H9 (cell line): ENCODE measurements at regions not wholly inside any gene's neighbourhood (a gene's known extent, or its start where the extent isn't known, plus 50 kb on each side); places are given as distances from the start of the nearest gene placed in this dataset.

Experiments
- DNase-seq: peaks from one replicate; pipeline ENCODE4 v3.0.0-alpha.2; 2017
- H2AFZ ChIP-seq: one replicate; pipeline ENCODE4 v1.6.1; 2013; ENCODE audit warnings: mild to moderate bottlenecking, low read length, control low read depth, moderate library complexity
- H2AK5ac ChIP-seq: 2 replicates; pipeline ENCODE4 v1.6.1; 2013; ENCODE audit warnings: low read length, control low read depth, mixed read lengths; ENCODE audit not compliant: insufficient read length
- H2BK120ac ChIP-seq: one replicate; pipeline ENCODE4 v1.6.1; 2013; ENCODE audit warnings: low read depth, mild to moderate bottlenecking, low read length, control low read depth, inconsistent platforms; ENCODE audit not compliant: poor library complexity, severe bottlenecking
- H2BK12ac ChIP-seq: 2 replicates; pipeline ENCODE4 v1.6.1; 2013; ENCODE audit warnings: low read length, control low read depth, mixed read lengths, low read depth; ENCODE audit not compliant: insufficient read length
- H2BK15ac ChIP-seq: 2 replicates; pipeline ENCODE4 v1.6.1; 2013; ENCODE audit warnings: low read depth, low read length, control low read depth
- H2BK20ac ChIP-seq: one replicate; pipeline ENCODE4 v1.6.1; 2013; ENCODE audit warnings: low read depth, mild to moderate bottlenecking, low read length, control low read depth, inconsistent platforms; ENCODE audit not compliant: poor library complexity, severe bottlenecking
- H2BK5ac ChIP-seq: 2 replicates; pipeline ENCODE4 v1.6.1; 2013; ENCODE audit warnings: low read length, control low read depth, mixed read lengths; ENCODE audit not compliant: insufficient read length
- H3K14ac ChIP-seq: 2 replicates; pipeline ENCODE4 v1.6.1; 2013; ENCODE audit warnings: low read length, control low read depth; ENCODE audit not compliant: insufficient read depth
- H3K18ac ChIP-seq: 2 replicates; pipeline ENCODE4 v1.6.1; 2013; ENCODE audit warnings: low read depth, mild to moderate bottlenecking, mixed read lengths, low read length, control low read depth; ENCODE audit not compliant: insufficient read length
- H3K23ac ChIP-seq: 2 replicates; pipeline ENCODE4 v1.6.1; 2013; ENCODE audit warnings: low read length, control low read depth, mixed read lengths, low read depth; ENCODE audit not compliant: insufficient read length
- H3K23me2 ChIP-seq: 2 replicates; pipeline ENCODE4 v1.6.1; 2013; ENCODE audit warnings: low read depth, mild to moderate bottlenecking, mixed read lengths, low read length, control low read depth; ENCODE audit not compliant: insufficient read length, poor library complexity, severe bottlenecking
- H3K27ac ChIP-seq: 2 replicates; pipeline ENCODE4 v1.5.1; 2013; ENCODE audit warnings: low read length, control low read depth, mixed read lengths, low read depth; ENCODE audit not compliant: insufficient read length
- H3K27me3 ChIP-seq: 2 replicates; pipeline ENCODE4 v1.6.1; 2013; ENCODE audit warnings: low read length, control low read depth, inconsistent platforms; ENCODE audit not compliant: insufficient read depth
- H3K4ac ChIP-seq: 2 replicates; pipeline ENCODE4 v1.6.1; 2013; ENCODE audit warnings: low read depth, mild to moderate bottlenecking, control low read depth, inconsistent platforms, low read length, moderate library complexity
- H3K4me1 ChIP-seq: 2 replicates; pipeline ENCODE4 v1.6.1; 2013; ENCODE audit warnings: low read length, control low read depth, inconsistent platforms; ENCODE audit not compliant: insufficient read depth
- H3K4me2 ChIP-seq: 2 replicates; pipeline ENCODE4 v1.6.1; 2013; ENCODE audit warnings: low read length, control low read depth, mixed read lengths; ENCODE audit not compliant: insufficient read length, insufficient read depth
- H3K56ac ChIP-seq: 2 replicates; pipeline ENCODE4 v1.6.1; 2013; ENCODE audit warnings: low read depth, mild to moderate bottlenecking, mixed read lengths, low read length, control low read depth; ENCODE audit not compliant: insufficient read length
- H3K79me1 ChIP-seq: 2 replicates; pipeline ENCODE4 v1.6.1; 2013; ENCODE audit warnings: low read depth, mild to moderate bottlenecking, moderate library complexity, low read length, control low read depth, inconsistent platforms; ENCODE audit not compliant: insufficient read depth, poor library complexity, severe bottlenecking
- H3K79me2 ChIP-seq: 2 replicates; pipeline ENCODE4 v1.6.1; 2013; ENCODE audit warnings: low read length, control low read depth, inconsistent platforms; ENCODE audit not compliant: insufficient read depth
- H3K9ac ChIP-seq: 2 replicates; pipeline ENCODE4 v1.6.1; 2013; ENCODE audit warnings: low read length, control low read depth, mixed read lengths; ENCODE audit not compliant: insufficient read length; ENCODE audit errors: extremely low read depth
- H3K9me3 ChIP-seq: one replicate; pipeline ENCODE4 v1.6.1; 2013; ENCODE audit warnings: low read depth, low read length, inconsistent platforms; ENCODE audit not compliant: control insufficient read depth
- H3T11ph ChIP-seq: one replicate; pipeline ENCODE4 v1.6.1; 2013; ENCODE audit warnings: mild to moderate bottlenecking, low read length, control low read depth, inconsistent platforms
- H4K20me1 ChIP-seq: one replicate; pipeline ENCODE4 v1.6.1; 2013; ENCODE audit not compliant: control insufficient read depth, insufficient read length, insufficient read depth
- H4K5ac ChIP-seq: 2 replicates; pipeline ENCODE4 v1.6.1; 2013; ENCODE audit warnings: low read depth, mild to moderate bottlenecking, mixed read lengths, low read length, control low read depth; ENCODE audit not compliant: insufficient read length
- H4K8ac ChIP-seq: replicated peaks from 2 replicates; pipeline ENCODE4 v1.6.1; 2013; ENCODE audit warnings: low read length, control low read depth, mixed read lengths, low read depth; ENCODE audit not compliant: insufficient read length
- H4K91ac ChIP-seq: 2 replicates; pipeline ENCODE4 v1.6.1; 2013; ENCODE audit warnings: low read depth, mild to moderate bottlenecking, moderate library complexity, mixed read lengths, low read length, control low read depth; ENCODE audit not compliant: insufficient read length
- H3K27ac Mint-ChIP-seq, 3 experiments: 2 replicates in 2 of 3; 3 replicates in 1 of 3; pipeline ENCODE4 v1.8.0; 2020 to 2021; ENCODE audit warnings: mixed read lengths in 3 of 3, mild to moderate bottlenecking in 1 of 3, moderate library complexity in 1 of 3
- H3K27me3 Mint-ChIP-seq: 2 replicates; pipeline ENCODE4 v1.8.0; 2021; ENCODE audit warnings: low read depth, mild to moderate bottlenecking, moderate library complexity, mixed read lengths
- H3K36me3 Mint-ChIP-seq, 3 experiments: 2 replicates in 2 of 3; 3 replicates in 1 of 3; pipeline ENCODE4 v1.8.0; 2020 to 2021; ENCODE audit warnings: low read depth in 3 of 3, mixed read lengths in 3 of 3; ENCODE audit not compliant: insufficient read depth in 1 of 3
- H3K4me1 Mint-ChIP-seq, 2 experiments: 2 replicates each; pipeline ENCODE4 v1.8.0; 2020; ENCODE audit warnings: mixed read lengths in 2 of 2
- H3K4me3 Mint-ChIP-seq, 2 experiments: 2 replicates in 1 of 2; 3 replicates in 1 of 2; pipeline ENCODE4 v1.8.0; 2020 to 2021; ENCODE audit warnings: mild to moderate bottlenecking in 2 of 2, mixed read lengths in 2 of 2, moderate library complexity in 1 of 2
- H3K9me3 Mint-ChIP-seq, 2 experiments: 2 replicates in 1 of 2; 3 replicates in 1 of 2; pipeline ENCODE4 v1.8.0; 2020; ENCODE audit warnings: mild to moderate bottlenecking in 2 of 2, mixed read lengths in 2 of 2, moderate library complexity in 1 of 2
- CTCF ChIP-seq: fragments of 200-600 bp; sonication (generic); conservative IDR thresholded peaks from 3 replicates; pipeline ENCODE4 v1.8.0; 2021; ENCODE audit warnings: antibody characterized with exemption, mild to moderate bottlenecking
- WGBS: extraction: QIAGEN DNeasy Blood & Tissue Kit; methylation state at CpG from one replicate; pipeline ENCODE4 v1.1.7; 2013; ENCODE audit warnings: missing lambda C conversion rate, low lambda C conversion rate, mixed read lengths; ENCODE audit not compliant: insufficient read length; ENCODE audit errors: extremely low coverage; 5-methylcytosine and 5-hydroxymethylcytosine counted together

- H3K36me3 Mint-ChIP-seq: peaks cover 2 to 8% (median 6%) of the 10 kb centered on the region in 3 experiments; a peak in 3 of 7 replicates
These were observed 71.2 kb upstream of the SLC28A3 start for GRCh38 chr9:84411683-84412267.

More at GRCh38 chr9:84411683-84412267, 71.2 kb upstream of the SLC28A3 start:
- H3K9ac ChIP-seq: no peak overlapping the region
- no peak overlapping the region for H4K5ac ChIP-seq
- no peaks in the 10 kb centered on the region for H3K27me3 Mint-ChIP-seq
- no peak overlapping the region for H3T11ph ChIP-seq
- no peak overlapping the region for H2BK15ac ChIP-seq
- H4K20me1 ChIP-seq: no peaks in the 10 kb centered on the region
- no peak overlapping the region for H3K27ac ChIP-seq
- H3K4me1 ChIP-seq: no peaks in the 10 kb centered on the region
- WGBS: no CpG with 5 or more reads among the region's 6 CpGs
- H3K79me2 ChIP-seq: no peaks in the 10 kb centered on the region
- no peaks in the 10 kb centered on the region for H3K23me2 ChIP-seq
- TF ChIP-seq CTCF: no peak
- H4K91ac ChIP-seq: no peak overlapping the region
- H3K56ac ChIP-seq: no peak overlapping the region
- H2BK12ac ChIP-seq: no peak overlapping the region
- peaks cover 12 to 20% of the 10 kb centered on the region in 2 experiments for H3K9me3 Mint-ChIP-seq
- no peaks in the 10 kb centered on the region for H3K79me1 ChIP-seq
- no peak overlapping the region for H3K18ac ChIP-seq
- H3K4me2 ChIP-seq: no peak overlapping the region
- no peaks in the 10 kb centered on the region for H3K9me3 ChIP-seq
- no peak overlapping the region for H3K23ac ChIP-seq
- H3K14ac ChIP-seq: no peak overlapping the region
- no peak overlapping the region for H4K8ac ChIP-seq
- H2BK20ac ChIP-seq: no peak overlapping the region
- no peak overlapping the region for H3K4me3 Mint-ChIP-seq
- H3K27ac Mint-ChIP-seq: no peak overlapping the region; a peak in 1 of 7 replicates
- H2AK5ac ChIP-seq: no peak overlapping the region
- no peak for DNase-seq
- H3K27me3 ChIP-seq: no peaks in the 10 kb centered on the region
- H3K4ac ChIP-seq: no peak overlapping the region
- no peak overlapping the region for H2BK5ac ChIP-seq
- H2AFZ ChIP-seq: no peak overlapping the region
- no peak overlapping the region for H2BK120ac ChIP-seq
- H3K4me1 Mint-ChIP-seq: no peaks in the 10 kb centered on the region
